ENCODE measurements at regions not wholly inside any gene's neighbourhood (a gene's known extent, or its start where the extent isn't known, plus 50 kb on each side); places are given as distances from the start of the nearest gene placed in this dataset.

GRCh38 chr1:229892515-229893117, 174.4 kb upstream of the GALNT2 start:
- Histone ChIP-seq H3K27ac (no peak overlapping the region), H3K4me3 (no peak overlapping the region), H3K36me3 (no peaks in the 10 kb centered on the region), H3K4me1 (no peaks in the 10 kb centered on the region), H3K9me3 (peaks cover 0 to 10% of the 10 kb centered on the region in 2 donors), H3K27me3 (peaks cover 0 to 6% of the 10 kb centered on the region in 2 donors)
- TF ChIP-seq POLR2A (IDR thresholded peaks at IDR 0.05) = no peak
- no peak for TF ChIP-seq POLR2AphosphoS5 (IDR thresholded peaks at IDR 0.05)
- no peak for TF ChIP-seq CTCF (IDR thresholded peaks at IDR 0.05)
- intact Hi-C loops (cut with DNase I; ENCODE audit: low total_unique reads) = loop anchor here (10.0 kb wide), 1 partner anchor 1192 kb away; no protein-coding TSS in a partner anchor
- no peak for DNase-seq (ENCODE audit: low spot score in 2 of 2)

GRCh38 chr1:229893762-229894444, 173.1 kb upstream of the GALNT2 start:
- Histone ChIP-seq H3K4me3 (no peak overlapping the region), H3K36me3 (no peaks in the 10 kb centered on the region), H3K27ac (no peak overlapping the region), H3K9me3 (no peaks in the 10 kb centered on the region), H3K4me1 (no peaks in the 10 kb centered on the region), H3K27me3 (peaks cover 0 to 6% of the 10 kb centered on the region in 2 donors)
- no peak for DNase-seq (ENCODE audit: low spot score in 2 of 2)
- intact Hi-C loops (cut with DNase I; ENCODE audit: low total_unique reads) = loop anchor here (10.0 kb wide), 1 partner anchor 1191 kb away; no protein-coding TSS in a partner anchor
- TF ChIP-seq POLR2A (IDR thresholded peaks at IDR 0.05) = no peak
- no peak for TF ChIP-seq POLR2AphosphoS5 (IDR thresholded peaks at IDR 0.05)
- TF ChIP-seq CTCF (IDR thresholded peaks at IDR 0.05) = no peak

- Histone ChIP-seq H3K27me3 (peaks cover 0 to 6% of the 10 kb centered on the region in 2 donors), H3K36me3 (no peaks in the 10 kb centered on the region), H3K4me1 (no peaks in the 10 kb centered on the region), H3K9me3 (no peaks in the 10 kb centered on the region), H3K4me3 (no peak overlapping the region), H3K27ac (no peak overlapping the region)
- intact Hi-C loops (cut with DNase I; ENCODE audit: low total_unique reads) = loop anchor here (10.0 kb wide), 1 partner anchor 1190 kb away; no protein-coding TSS in a partner anchor
- no peak for TF ChIP-seq CTCF (IDR thresholded peaks at IDR 0.05)
- TF ChIP-seq POLR2AphosphoS5 (IDR thresholded peaks at IDR 0.05) = no peak
- no peak for TF ChIP-seq POLR2A (IDR thresholded peaks at IDR 0.05)
- no peak for DNase-seq (ENCODE audit: low spot score in 2 of 2)
Measured at GRCh38 chr1:229894532-229894931, 172.5 kb upstream of the GALNT2 start.

GRCh38 chr1:229895605-229896004, 171.4 kb upstream of the GALNT2 start:
- Histone ChIP-seq H3K9me3 (no peaks in the 10 kb centered on the region), H3K27ac (no peak overlapping the region), H3K36me3 (no peaks in the 10 kb centered on the region), H3K27me3 (peaks cover 0 to 6% of the 10 kb centered on the region in 2 donors), H3K4me3 (no peak overlapping the region), H3K4me1 (no peaks in the 10 kb centered on the region)
- intact Hi-C loops (cut with DNase I; ENCODE audit: low total_unique reads) = loop anchor here (10.0 kb wide), 1 partner anchor 1189 kb away; no protein-coding TSS in a partner anchor
- DNase-seq (ENCODE audit: low spot score in 2 of 2) = no peak
- TF ChIP-seq POLR2A (IDR thresholded peaks at IDR 0.05) (no peak), POLR2AphosphoS5 (IDR thresholded peaks at IDR 0.05) (no peak), CTCF (IDR thresholded peaks at IDR 0.05) (no peak)

GRCh38 chr1:229896306-229896705, 170.7 kb upstream of the GALNT2 start:
- Histone ChIP-seq H3K4me1 (no peaks in the 10 kb centered on the region), H3K27ac (no peak overlapping the region), H3K36me3 (no peaks in the 10 kb centered on the region), H3K9me3 (peaks cover 0 to 4% of the 10 kb centered on the region in 2 donors), H3K27me3 (peaks cover 0 to 6% of the 10 kb centered on the region in 2 donors), H3K4me3 (no peak overlapping the region)
- DNase-seq (ENCODE audit: low spot score in 2 of 2) = no peak
- intact Hi-C loops (cut with DNase I; ENCODE audit: low total_unique reads) = loop anchor here (10.0 kb wide), 1 partner anchor 1188 kb away; no protein-coding TSS in a partner anchor
- TF ChIP-seq CTCF (IDR thresholded peaks at IDR 0.05) (no peak), POLR2AphosphoS5 (IDR thresholded peaks at IDR 0.05) (no peak), POLR2A (IDR thresholded peaks at IDR 0.05) (no peak)
